ENCODE measurements at regions not wholly inside any gene's neighbourhood (a gene's known extent, or its start where the extent isn't known, plus 50 kb on each side); places are given as distances from the start of the nearest gene placed in this dataset.

- DNase-seq (ENCODE audit: low spot score), result no peak
- TF ChIP-seq, protein P1, sequence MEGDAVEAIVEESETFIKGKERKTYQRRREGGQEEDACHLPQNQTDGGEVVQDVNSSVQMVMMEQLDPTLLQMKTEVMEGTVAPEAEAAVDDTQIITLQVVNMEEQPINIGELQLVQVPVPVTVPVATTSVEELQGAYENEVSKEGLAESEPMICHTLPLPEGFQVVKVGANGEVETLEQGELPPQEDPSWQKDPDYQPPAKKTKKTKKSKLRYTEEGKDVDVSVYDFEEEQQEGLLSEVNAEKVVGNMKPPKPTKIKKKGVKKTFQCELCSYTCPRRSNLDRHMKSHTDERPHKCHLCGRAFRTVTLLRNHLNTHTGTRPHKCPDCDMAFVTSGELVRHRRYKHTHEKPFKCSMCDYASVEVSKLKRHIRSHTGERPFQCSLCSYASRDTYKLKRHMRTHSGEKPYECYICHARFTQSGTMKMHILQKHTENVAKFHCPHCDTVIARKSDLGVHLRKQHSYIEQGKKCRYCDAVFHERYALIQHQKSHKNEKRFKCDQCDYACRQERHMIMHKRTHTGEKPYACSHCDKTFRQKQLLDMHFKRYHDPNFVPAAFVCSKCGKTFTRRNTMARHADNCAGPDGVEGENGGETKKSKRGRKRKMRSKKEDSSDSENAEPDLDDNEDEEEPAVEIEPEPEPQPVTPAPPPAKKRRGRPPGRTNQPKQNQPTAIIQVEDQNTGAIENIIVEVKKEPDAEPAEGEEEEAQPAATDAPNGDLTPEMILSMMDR (IDR thresholded peaks at IDR 0.05), result no peak
- H3K27ac ChIP-seq, result no peak overlapping the region
- no peak overlapping the region for H3K4me3 ChIP-seq
Measured at GRCh38 chr2:82524826-82525225, 1934.3 kb downstream of the SUCLG1 start.

- no peak overlapping the region for H3K27ac ChIP-seq
- TF ChIP-seq, protein P1 (IDR thresholded peaks at IDR 0.05), result no peak
- H3K4me3 ChIP-seq, result no peak overlapping the region
- no peak for DNase-seq (ENCODE audit: low spot score)
Measured at GRCh38 chr2:82511894-82512293, 1947.2 kb downstream of the SUCLG1 start.

DNA sequence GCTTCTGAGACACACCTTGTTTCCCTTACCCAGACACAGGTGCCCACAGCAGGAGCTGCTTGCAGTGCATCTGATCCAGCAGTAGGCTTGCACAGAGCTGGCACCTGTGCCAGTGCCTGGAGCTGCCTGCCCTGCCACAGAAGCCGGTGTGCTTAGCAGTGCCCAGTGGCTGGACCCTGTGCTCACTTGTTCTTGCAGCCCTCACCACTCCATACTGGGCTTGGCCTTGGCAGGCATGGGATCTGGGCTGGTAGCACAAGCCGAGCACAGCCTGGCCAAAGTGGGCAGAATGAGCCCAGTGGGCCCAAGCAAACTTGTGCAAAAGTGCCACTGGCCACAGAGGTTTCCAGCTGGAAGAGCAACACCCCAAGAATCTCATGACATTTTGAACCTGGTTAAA is 1950.4 kb downstream of the SUCLG1 start:
- no peak for DNase-seq (ENCODE audit: low spot score)
- TF ChIP-seq, protein P1 (IDR thresholded peaks at IDR 0.05), result no peak
- H3K4me3 ChIP-seq, result no peak overlapping the region
- no peak overlapping the region for H3K27ac ChIP-seq

DNA sequence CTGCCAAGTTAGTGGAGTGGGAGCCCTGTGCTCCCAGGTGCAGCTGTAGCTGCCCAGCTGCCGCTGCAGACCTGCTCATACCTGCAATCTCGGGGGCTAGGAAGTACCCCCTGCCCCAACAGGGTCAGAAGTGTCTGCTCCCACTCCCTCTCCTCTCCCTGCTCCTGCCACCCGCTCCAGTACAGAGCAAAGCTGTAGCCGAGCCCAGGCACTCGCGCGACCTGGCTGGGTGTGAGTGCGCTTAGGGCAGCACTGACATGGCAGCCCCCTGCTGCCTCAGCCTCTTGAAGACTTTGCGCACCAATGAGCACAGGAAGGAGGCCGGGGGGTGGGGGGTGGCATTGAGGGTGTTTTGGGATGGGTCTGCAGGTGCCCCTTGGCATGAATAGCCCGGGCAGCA is 1951.4 kb downstream of the SUCLG1 start:
- DNase-seq (ENCODE audit: low spot score), result no peak

DNA sequence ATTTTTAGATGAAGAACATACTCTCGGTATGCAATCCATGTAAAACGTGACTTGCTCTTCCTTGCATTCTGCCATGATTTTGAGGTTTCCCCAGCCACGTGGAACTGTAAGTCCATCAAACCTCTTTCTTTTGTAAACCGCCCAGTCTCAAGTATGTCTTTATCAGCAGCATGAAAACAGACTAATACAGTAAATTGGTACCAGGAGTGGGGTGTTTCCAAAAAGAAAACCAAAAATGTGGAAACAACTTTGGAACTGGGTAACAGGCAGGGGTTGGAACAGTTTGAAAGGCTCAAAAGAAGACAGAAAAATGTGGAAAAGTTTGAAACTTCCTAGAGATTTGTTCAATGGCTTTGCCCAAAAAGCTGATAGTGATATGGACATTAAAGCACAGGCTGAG is 1957.9 kb downstream of the SUCLG1 start:
- Histone ChIP-seq H3K4me3 (no peak overlapping the region), H3K27ac (no peak overlapping the region)
- TF ChIP-seq, protein P1 (IDR thresholded peaks at IDR 0.05), result no peak
- no peak for DNase-seq (ENCODE audit: low spot score)

More for the DNA sequence above, 1951.4 kb downstream of the SUCLG1 start:
- Histone ChIP-seq H3K4me3 (no peak overlapping the region), H3K27ac (no peak overlapping the region)
- TF ChIP-seq, protein P1 (IDR thresholded peaks at IDR 0.05), result no peak

GRCh38 chr2:82498777-82499443 is 1960.2 kb downstream of the SUCLG1 start:
- no peak overlapping the region for H3K4me3 ChIP-seq
- TF ChIP-seq, protein P1 (IDR thresholded peaks at IDR 0.05), result no peak
- no peak for DNase-seq (ENCODE audit: low spot score)
- H3K27ac ChIP-seq, result no peak overlapping the region

GRCh38 chr2:82494739-82495138 is 1964.3 kb downstream of the SUCLG1 start:
- TF ChIP-seq, protein P1 (IDR thresholded peaks at IDR 0.05), result no peak
- DNase-seq (ENCODE audit: low spot score), result no peak
- no peak overlapping the region for H3K27ac ChIP-seq
- H3K4me3 ChIP-seq, result no peak overlapping the region

Data from coronary artery (tissue), 2 donors.